K562 (cell line): ENCODE measurements at regions not wholly inside any gene's neighbourhood (a gene's known extent, or its start where the extent isn't known, plus 50 kb on each side); places are given as distances from the start of the nearest gene placed in this dataset.

Experiments used
- ATAC-seq: fragments of 200-7000 bp; cut with Tn5 transposase; 3 replicates; pipeline ENCODE4 v1.9.1; 2020; ENCODE audit warnings: moderate library complexity
- BruUV-seq: library from RNA; stranded (reverse); fragments of 400-500 nt; replicated peaks from 2 replicates; lab custom pipeline; 2021; lab: Mats Ljungman, UMichigan
- CTCF ChIA-PET: fragments of 300-600 bp; formaldehyde crosslinking; extraction: SDS; loops from one replicate; lab custom pipeline; 2021; ENCODE audit warnings: low intra/inter-chr PET ratio; lab: Yijun Ruan, JAX
- POLR2A ChIA-PET: fragments of 300-600, 350-650 bp; sonication (Branson Sonifier 250); formaldehyde crosslinking; extraction: SDS; loops from one replicate; lab custom pipeline; 2021; ENCODE audit warnings: antibody characterized with exemption, inconsistent platforms; lab: Yijun Ruan, JAX
- DNase-seq, 4 experiments: peaks; one replicate each; pipeline versions ENCODE4 v3.0.0 to v3.0.0-alpha.2; 2011 to 2018; ENCODE audit warnings: low spot score in 3 of 4, mixed read lengths in 3 of 4; ENCODE audit errors: extremely low read depth in 1 of 4
- FAIRE-seq: peaks from 2 replicates; lab custom pipeline; 2011; peaks lifted over from hg19 to GRCh38; lab: Jason Lieb, UNC
- H2AFZ ChIP-seq: 2 replicates; pipeline ENCODE4 v1.6.0; 2011; ENCODE audit warnings: low read depth, low read length, control low read depth, inconsistent platforms
- H3K27ac ChIP-seq: fragments of 200-600 bp; 3 replicates; pipeline ENCODE4 v1.8.0; 2011; ENCODE audit warnings: low read depth, mild to moderate bottlenecking, control low read depth, inconsistent platforms, low read length, moderate library complexity, mixed read lengths; ENCODE audit errors: extremely low read depth
- H3K27me3 ChIP-seq, 2 experiments: fragments of 300-600 bp in 1 of 2; 2 replicates in 1 of 2; 3 replicates in 1 of 2; pipeline versions ENCODE4 v1.6.0 to v1.8.0; 2011; ENCODE audit warnings: inconsistent platforms in 2 of 2, low read length in 2 of 2, mild to moderate bottlenecking in 1 of 2, mixed read lengths in 1 of 2, moderate library complexity in 1 of 2; ENCODE audit not compliant: control insufficient read depth in 2 of 2, insufficient read depth in 2 of 2
- H3K36me3 ChIP-seq: fragments of 300-600 bp; 3 replicates; pipeline ENCODE4 v1.8.0; 2011; ENCODE audit warnings: mild to moderate bottlenecking, low read length, inconsistent platforms; ENCODE audit not compliant: control insufficient read depth, insufficient read depth
- H3K4me1 ChIP-seq, 2 experiments: fragments of 200-600 bp in 1 of 2; replicated peaks in 1 of 2; 2 replicates in 1 of 2; 3 replicates in 1 of 2; pipeline versions ENCODE4 v1.5.1 to v1.8.0; 2011; ENCODE audit warnings: inconsistent platforms in 2 of 2, low read length in 2 of 2, mild to moderate bottlenecking in 1 of 2, mixed read lengths in 1 of 2, moderate library complexity in 1 of 2; ENCODE audit not compliant: control insufficient read depth in 2 of 2, insufficient read depth in 2 of 2
- H3K4me2 ChIP-seq: 2 replicates; pipeline ENCODE4 v1.6.1; 2011; ENCODE audit warnings: low read length, control low read depth, inconsistent platforms, mixed read lengths; ENCODE audit not compliant: insufficient read depth
- H3K4me3 ChIP-seq: fragments of 200-600 bp; sonication (generic), shearing (Covaris generic); 2 replicates; pipeline ENCODE4 v1.5.1; 2016; ENCODE audit warnings: control low read depth, inconsistent platforms
- H3K79me2 ChIP-seq: fragments of 200-600 bp; 3 replicates; pipeline ENCODE4 v1.8.0; 2011; ENCODE audit warnings: low read length, inconsistent platforms; ENCODE audit not compliant: control insufficient read depth, insufficient read depth
- H3K9ac ChIP-seq, 2 experiments: 2 replicates each; pipeline versions ENCODE4 v1.6.0 to v1.6.1; 2011; ENCODE audit warnings: low read depth in 2 of 2, low read length in 2 of 2, control low read depth in 1 of 2, inconsistent platforms in 1 of 2, mild to moderate bottlenecking in 1 of 2, mixed read lengths in 1 of 2; ENCODE audit not compliant: insufficient read depth in 1 of 2
- H3K9me1 ChIP-seq: one replicate; pipeline ENCODE4 v1.6.0; 2011; ENCODE audit warnings: inconsistent platforms, mild to moderate bottlenecking, low read length, moderate library complexity; ENCODE audit not compliant: control insufficient read depth, insufficient read depth
- H3K9me3 ChIP-seq: replicated peaks from 2 replicates; pipeline ENCODE4 v1.5.1; 2011; ENCODE audit warnings: low read depth, low read length, inconsistent platforms; ENCODE audit not compliant: control insufficient read depth, insufficient read depth
- H4K20me1 ChIP-seq: replicated peaks from 2 replicates; pipeline ENCODE4 v1.6.1; 2011; ENCODE audit warnings: low read length, inconsistent platforms, mixed read lengths; ENCODE audit not compliant: control insufficient read depth, insufficient read depth
- ARID1B ChIP-seq: fragments of 450-650 bp; IDR thresholded peaks from 2 replicates; pipeline ENCODE4 v1.6.1; 2016; ENCODE audit warnings: antibody characterized with exemption, mild to moderate bottlenecking, inconsistent platforms
- CBX3 ChIP-seq, 2 experiments: IDR thresholded peaks; 1 replicate in 1 of 2; 2 replicates in 1 of 2; pipeline ENCODE4 v1.6.1; 2012; ENCODE audit warnings: inconsistent platforms in 2 of 2, low read length in 2 of 2, borderline replicate concordance in 1 of 2, control low read depth in 1 of 2
- CGGBP1 ChIP-seq: fragments of 250-450 bp; sonication (Bioruptor Pico); IDR thresholded peaks from 2 replicates; pipeline ENCODE4 v1.9.0; 2021; ENCODE audit warnings: mild to moderate bottlenecking
- DEAF1 ChIP-seq: fragments of 450-650 bp; formaldehyde crosslinking; IDR thresholded peaks from 2 replicates; pipeline ENCODE4 v1.4.0; 2020; ENCODE audit warnings: mild to moderate bottlenecking, moderate library complexity
- FOXK1 ChIP-seq: sonication (generic); formaldehyde crosslinking; IDR thresholded peaks from 2 replicates; pipeline ENCODE4 v1.8.0; 2022; ENCODE audit warnings: missing genetic modification reagents, mild to moderate bottlenecking, borderline replicate concordance
- NBN ChIP-seq: fragments of 450-650 bp; IDR thresholded peaks from 2 replicates; pipeline ENCODE4 v1.6.1; 2016; ENCODE audit warnings: low read depth, mild to moderate bottlenecking
- POLR2A ChIP-seq: fragments of 450-650 bp; conservative IDR thresholded peaks from 2 replicates; pipeline ENCODE4 v1.6.1; 2016
- RFX1 ChIP-seq: fragments of 450-650 bp; IDR thresholded peaks from 2 replicates; pipeline ENCODE4 v1.6.1; 2016; ENCODE audit warnings: mild to moderate bottlenecking, moderate library complexity
- SIRT6 ChIP-seq: IDR thresholded peaks from one replicate; pipeline ENCODE4 v1.6.1; 2012; ENCODE audit warnings: low read depth, mild to moderate bottlenecking, control low read depth, inconsistent platforms, low read length, moderate library complexity
- SRF ChIP-seq, 2 experiments: fragments of 250-450, 450-650 bp in 1 of 2; sonication (Bioruptor Pico) in 1 of 2; sonication (generic) in 1 of 2; formaldehyde crosslinking; IDR thresholded peaks; 2 replicates each; pipeline versions ENCODE4 v1.5.0 to v1.5.1; 2020 to 2022; ENCODE audit warnings: mild to moderate bottlenecking in 1 of 2, missing genetic modification reagents in 1 of 2
- WHSC1 ChIP-seq: IDR thresholded peaks from one replicate; pipeline ENCODE4 v1.6.1; 2012; ENCODE audit warnings: low read length, control low read depth, inconsistent platforms
- ZBTB33 ChIP-seq: sonication (generic); formaldehyde crosslinking; IDR thresholded peaks from 2 replicates; pipeline ENCODE4 v1.8.1; 2023; ENCODE audit warnings: mild to moderate bottlenecking, missing genetic modification reagents
- ZNF324 ChIP-seq: fragments of 250-450 bp; sonication (Bioruptor Pico); IDR thresholded peaks from 2 replicates; pipeline ENCODE4 v1.4.0; 2020; ENCODE audit warnings: mild to moderate bottlenecking
- ZNF347 ChIP-seq: fragments of 450-650 bp; formaldehyde crosslinking; IDR thresholded peaks from 2 replicates; pipeline ENCODE4 v1.4.0; 2020; ENCODE audit warnings: low read depth, mild to moderate bottlenecking, moderate library complexity
- ZNF408 ChIP-seq: fragments of 250-450 bp; sonication (Bioruptor Pico); IDR thresholded peaks from 2 replicates; pipeline ENCODE4 v1.4.0; 2020; ENCODE audit warnings: low read depth, mild to moderate bottlenecking, moderate library complexity
- ZNF41 ChIP-seq: fragments of 250-450 bp; sonication (Bioruptor Pico); conservative IDR thresholded peaks from 2 replicates; pipeline ENCODE4 v1.4.0; 2020; ENCODE audit warnings: mild to moderate bottlenecking
- ZNF780A ChIP-seq: fragments of 250-450 bp; sonication (Bioruptor Pico); IDR thresholded peaks from 2 replicates; pipeline ENCODE4 v1.5.0; 2021; ENCODE audit warnings: mild to moderate bottlenecking
- WGBS: fragments of 100-300 bp; shearing (Covaris generic); methylation state at CpG from one replicate; pipeline ENCODE4 v1.1.6; 2016; ENCODE audit warnings: low coverage, mixed read lengths; ENCODE audit not compliant: insufficient coverage; ENCODE audit errors: missing lambda C conversion rate; 5-methylcytosine and 5-hydroxymethylcytosine counted together
- in situ Hi-C: fragments of 300-500 bp; cut with MboI; formaldehyde crosslinking; loops from 4 replicates; pipeline ENCODE4 v1.15.0; 2018; ENCODE audit warnings: inconsistent platforms, mixed read lengths
- intact Hi-C: fragments of 100-400 bp; cut with micrococcal nuclease; formaldehyde crosslinking; loops from 2 replicates; pipeline ENCODE4 v1.14.2; 2022
- TF ChIP-seq, protein P1 (sequence below): fragments of 250-450 bp; sonication (Bioruptor Pico); IDR thresholded peaks from 2 replicates; pipeline ENCODE4 v1.4.0; 2020; ENCODE audit warnings: mild to moderate bottlenecking, moderate library complexity, borderline replicate concordance

DNA sequence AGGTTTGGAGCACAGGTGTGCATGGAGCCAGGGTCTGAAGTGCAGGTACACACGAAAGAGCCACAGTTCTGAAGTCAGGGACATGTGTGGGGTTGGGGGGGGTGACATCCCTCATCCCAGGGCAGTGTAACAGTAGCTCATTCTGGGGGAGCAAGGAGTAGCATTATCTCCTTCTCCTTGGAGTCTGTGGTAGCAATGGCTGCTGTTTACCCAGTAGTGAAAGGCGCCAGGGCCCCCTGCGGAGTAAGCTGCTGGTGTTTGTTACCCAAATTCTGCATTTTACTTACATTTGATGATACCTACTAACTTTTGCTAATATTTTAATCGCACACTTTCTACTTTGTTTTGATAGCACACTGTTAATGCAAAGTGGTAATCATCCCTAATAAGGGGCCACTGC lies 665.5 kb downstream of the GATA3 start (continued):
- TF ChIP-seq DEAF1 (CRISPR knock-in tag) (no peak), POLR2A (no peak), SRF (CRISPR knock-in tag; IDR thresholded peaks at IDR 0.05) (no peak), ZNF347 (CRISPR knock-in tag) (no peak), ZNF780A (no peak)

DNA sequence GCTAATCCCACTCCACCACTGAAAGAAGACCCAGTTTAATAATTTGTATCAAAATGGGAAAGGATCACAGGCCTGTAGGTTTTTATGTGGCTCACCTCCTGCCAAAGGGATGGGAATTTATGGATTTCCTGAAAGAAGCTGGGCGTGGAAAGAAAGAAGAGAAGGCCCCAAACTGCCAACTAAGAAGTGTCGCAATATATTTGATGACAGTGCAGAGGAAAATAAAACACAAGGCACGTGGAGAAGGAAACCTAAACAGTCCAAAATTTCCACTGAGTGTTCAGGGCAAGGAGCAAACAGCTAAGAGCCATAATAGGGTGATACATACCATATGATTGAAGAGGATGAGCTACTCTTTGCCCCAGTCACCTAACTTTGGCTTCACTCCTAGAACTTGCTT lies 667.2 kb downstream of the GATA3 start:
- CTCF ChIA-PET = no interaction called here
- no peak overlapping the region for H2AFZ ChIP-seq
- H3K27ac ChIP-seq = no peak overlapping the region
- H3K27me3 ChIP-seq = no peaks in the 10 kb centered on the region
- 0% methylated on average over 3 of the region's 3 CpGs for WGBS
- peaks cover 2% of the 10 kb centered on the region; the same call in 1 of the 2 replicates for H3K9me3 ChIP-seq
- intact Hi-C loops (no loop called here), in situ Hi-C loops (no loop called here)
- no peak overlapping the region for H3K4me2 ChIP-seq
- H3K4me1 ChIP-seq = no peaks in the 10 kb centered on the region
- no peak for FAIRE-seq
- no peaks in the 10 kb centered on the region for H3K79me2 ChIP-seq
- H4K20me1 ChIP-seq = no peaks in the 10 kb centered on the region
- POLR2A ChIA-PET = interaction anchor here (1.1 kb wide), 1 partner anchor 9 kb away, joined by 3 read pairs; no protein-coding TSS in a partner anchor
- H3K9me1 ChIP-seq = no peaks in the 10 kb centered on the region
- ATAC-seq = no peak
- no peak overlapping the region for H3K4me3 ChIP-seq
- no peak overlapping the region for H3K9ac ChIP-seq
- BruUV-seq = no TSS peak
- no peak for DNase-seq
- H3K36me3 ChIP-seq = no peaks in the 10 kb centered on the region
- TF ChIP-seq NBN (no peak), ARID1B (no peak), CGGBP1 (no peak), RFX1 (no peak), CBX3 (IDR thresholded peaks at IDR 0.05; ENCODE audit: borderline replicate concordance in 1 of 2, low read length in 2 of 2) (no peak), SIRT6 (no peak), ZBTB33 (CRISPR knock-in tag) (no peak), ZNF324 (no peak), ZNF41 (CRISPR knock-in tag) (no peak), ZNF408 (CRISPR knock-in tag) (no peak), WHSC1 (no peak), FOXK1 (CRISPR knock-in tag) (no peak)
- TF ChIP-seq, protein P1, sequence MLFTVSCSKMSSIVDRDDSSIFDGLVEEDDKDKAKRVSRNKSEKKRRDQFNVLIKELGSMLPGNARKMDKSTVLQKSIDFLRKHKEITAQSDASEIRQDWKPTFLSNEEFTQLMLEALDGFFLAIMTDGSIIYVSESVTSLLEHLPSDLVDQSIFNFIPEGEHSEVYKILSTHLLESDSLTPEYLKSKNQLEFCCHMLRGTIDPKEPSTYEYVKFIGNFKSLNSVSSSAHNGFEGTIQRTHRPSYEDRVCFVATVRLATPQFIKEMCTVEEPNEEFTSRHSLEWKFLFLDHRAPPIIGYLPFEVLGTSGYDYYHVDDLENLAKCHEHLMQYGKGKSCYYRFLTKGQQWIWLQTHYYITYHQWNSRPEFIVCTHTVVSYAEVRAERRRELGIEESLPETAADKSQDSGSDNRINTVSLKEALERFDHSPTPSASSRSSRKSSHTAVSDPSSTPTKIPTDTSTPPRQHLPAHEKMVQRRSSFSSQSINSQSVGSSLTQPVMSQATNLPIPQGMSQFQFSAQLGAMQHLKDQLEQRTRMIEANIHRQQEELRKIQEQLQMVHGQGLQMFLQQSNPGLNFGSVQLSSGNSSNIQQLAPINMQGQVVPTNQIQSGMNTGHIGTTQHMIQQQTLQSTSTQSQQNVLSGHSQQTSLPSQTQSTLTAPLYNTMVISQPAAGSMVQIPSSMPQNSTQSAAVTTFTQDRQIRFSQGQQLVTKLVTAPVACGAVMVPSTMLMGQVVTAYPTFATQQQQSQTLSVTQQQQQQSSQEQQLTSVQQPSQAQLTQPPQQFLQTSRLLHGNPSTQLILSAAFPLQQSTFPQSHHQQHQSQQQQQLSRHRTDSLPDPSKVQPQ = no peak
